PC-9 (cell line): ENCODE measurements at regions not wholly inside any gene's neighbourhood (a gene's known extent, or its start where the extent isn't known, plus 50 kb on each side); places are given as distances from the start of the nearest gene placed in this dataset.

Experiments
- CTCF ChIP-seq: fragments of 200-600 bp; sonication (generic); conservative IDR thresholded peaks from 2 replicates; pipeline ENCODE4 v1.6.1; 2017; ENCODE audit warnings: mixed run types, antibody characterized with exemption, mild to moderate bottlenecking, moderate library complexity
- EZH2 ChIP-seq: fragments of 200-600 bp; sonication (generic); IDR thresholded peaks from 2 replicates; pipeline ENCODE4 v1.8.0; 2017; ENCODE audit warnings: antibody characterized with exemption, low read depth

DNA sequence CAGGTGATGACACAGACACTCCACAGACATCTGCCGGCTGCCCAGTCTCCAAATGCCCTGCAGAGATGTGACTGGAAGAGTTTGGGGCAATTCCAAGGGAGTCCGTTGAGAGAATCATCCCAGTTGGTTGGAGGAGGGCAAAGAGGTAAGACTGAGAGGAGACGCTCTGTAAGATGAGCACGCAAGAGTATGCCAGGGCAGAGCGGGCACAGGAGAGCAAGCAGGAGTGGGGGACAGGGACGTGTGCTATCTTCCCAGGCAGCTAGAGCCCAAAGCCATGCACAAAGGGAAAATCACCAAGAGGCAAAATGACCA lies 156.3 kb upstream of the TSHZ3 start:
- TF ChIP-seq CTCF (no peak), EZH2 (no peak)
